DND-41 (cell line): ENCODE measurements at regions not wholly inside any gene's neighbourhood (a gene's known extent, or its start where the extent isn't known, plus 50 kb on each side); places are given as distances from the start of the nearest gene placed in this dataset.

Experiments
- ATAC-seq: fragments of 200-7000 bp; cut with Tn5 transposase; 3 replicates; pipeline ENCODE4 v1.9.1; 2021; ENCODE audit warnings: low read depth; ENCODE audit not compliant: insufficient read depth
- DNase-seq: peaks from one replicate; pipeline ENCODE4 v3.0.0-alpha.2; 2020
- H2AFZ ChIP-seq: 2 replicates; pipeline ENCODE4 v1.6.0; 2012; ENCODE audit warnings: low read depth, low read length
- H3K27ac ChIP-seq: 2 replicates; pipeline ENCODE4 v1.5.1; 2012; ENCODE audit warnings: low read length, inconsistent platforms
- H3K27me3 ChIP-seq: fragments of 200-600 bp; sonication (generic); 2 replicates; pipeline ENCODE4 v1.6.0; 2012; ENCODE audit warnings: low read length, mild to moderate bottlenecking, inconsistent platforms; ENCODE audit not compliant: insufficient read depth, poor library complexity
- H3K36me3 ChIP-seq: 2 replicates; pipeline ENCODE4 v1.5.1; 2012; ENCODE audit warnings: low read length, inconsistent platforms; ENCODE audit not compliant: insufficient read depth
- H3K4me1 ChIP-seq: 2 replicates; pipeline ENCODE4 v1.5.1; 2012; ENCODE audit warnings: mild to moderate bottlenecking, low read length; ENCODE audit not compliant: insufficient read depth
- H3K4me2 ChIP-seq: 2 replicates; pipeline ENCODE4 v1.6.0; 2012; ENCODE audit warnings: mild to moderate bottlenecking, moderate library complexity, low read length, inconsistent platforms; ENCODE audit not compliant: insufficient read depth
- H3K4me3 ChIP-seq, 2 experiments: fragments of 200-600 bp in 1 of 2; shearing (Covaris generic) in 1 of 2; 2 replicates each; pipeline ENCODE4 v1.5.1; 2012 to 2016; ENCODE audit warnings: inconsistent platforms in 2 of 2, low read length in 2 of 2, mild to moderate bottlenecking in 2 of 2, low read depth in 1 of 2, moderate library complexity in 1 of 2
- H3K79me2 ChIP-seq: 2 replicates; pipeline ENCODE4 v1.6.0; 2012; ENCODE audit warnings: low read length, inconsistent platforms; ENCODE audit not compliant: insufficient read depth
- H3K9ac ChIP-seq: 2 replicates; pipeline ENCODE4 v1.6.0; 2012; ENCODE audit warnings: low read depth, mild to moderate bottlenecking, inconsistent platforms, low read length, moderate library complexity
- H3K9me3 ChIP-seq: 2 replicates; pipeline ENCODE4 v1.5.1; 2012; ENCODE audit warnings: low read length, moderate library complexity, mild to moderate bottlenecking, inconsistent platforms; ENCODE audit not compliant: insufficient read depth, severe bottlenecking
- H4K20me1 ChIP-seq: 2 replicates; pipeline ENCODE4 v1.6.0; 2012; ENCODE audit warnings: low read length; ENCODE audit not compliant: insufficient read depth
- CTCF ChIP-seq: IDR thresholded peaks from 2 replicates; pipeline ENCODE4 v1.5.1; 2012; ENCODE audit warnings: borderline replicate concordance, low read length, moderate library complexity, mild to moderate bottlenecking; ENCODE audit not compliant: poor library complexity, severe bottlenecking; ENCODE audit errors: extremely low read depth
- EZH2 ChIP-seq: IDR thresholded peaks from 3 replicates; pipeline ENCODE4 v1.6.1; 2012; ENCODE audit warnings: borderline replicate concordance, low read depth, mild to moderate bottlenecking, moderate library complexity, low read length, inconsistent platforms; ENCODE audit not compliant: severe bottlenecking

GRCh38 chr18:67654101-67654500 is 137.6 kb upstream of the DSEL start:
- no peak for ATAC-seq
- H3K4me1 ChIP-seq, result no peaks in the 10 kb centered on the region
- no peak overlapping the region for H3K27ac ChIP-seq
- no peaks in the 10 kb centered on the region for H3K36me3 ChIP-seq
- TF ChIP-seq EZH2 (no peak), CTCF (no peak)
- no peaks in the 10 kb centered on the region for H3K9me3 ChIP-seq
- H3K9ac ChIP-seq, result no peak overlapping the region
- no peaks in the 10 kb centered on the region for H3K79me2 ChIP-seq
- H3K27me3 ChIP-seq, result no peaks in the 10 kb centered on the region
- no peak overlapping the region for H3K4me2 ChIP-seq
- DNase-seq, result no peak
- H3K4me3 ChIP-seq, result no peak overlapping the region
- H2AFZ ChIP-seq, result no peak overlapping the region
- no peaks in the 10 kb centered on the region for H4K20me1 ChIP-seq

DNA sequence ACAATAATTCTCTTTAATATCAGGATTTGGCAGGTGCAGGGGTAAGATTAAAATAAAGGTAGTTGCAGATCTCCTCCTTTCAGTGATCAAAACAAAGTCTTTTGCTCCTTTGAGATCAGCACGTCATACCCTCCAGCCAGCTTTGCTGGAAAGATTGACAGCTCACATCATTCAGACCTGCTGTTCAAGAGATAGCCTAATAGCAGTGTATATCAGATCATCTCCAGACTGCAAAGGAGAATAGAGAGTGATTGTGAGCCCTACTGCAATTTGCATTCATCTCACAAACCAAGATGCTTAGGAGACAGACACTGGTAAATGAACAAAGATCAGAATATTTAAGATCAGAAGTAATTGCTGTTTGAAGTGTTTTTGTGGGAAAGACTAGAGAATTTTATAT is 135.8 kb upstream of the DSEL start:
- Histone ChIP-seq H3K4me2 (no peak overlapping the region), H3K9ac (no peak overlapping the region), H3K36me3 (no peaks in the 10 kb centered on the region), H3K79me2 (no peaks in the 10 kb centered on the region), H3K4me1 (no peaks in the 10 kb centered on the region), H3K4me3 (no peak overlapping the region), H3K27me3 (no peaks in the 10 kb centered on the region), H2AFZ (no peak overlapping the region), H3K9me3 (no peaks in the 10 kb centered on the region), H4K20me1 (no peaks in the 10 kb centered on the region), H3K27ac (no peak overlapping the region)
- ATAC-seq (no peak), DNase-seq (no peak)
- TF ChIP-seq EZH2, result no peak
- no peak for TF ChIP-seq CTCF

- TF ChIP-seq CTCF (no peak), EZH2 (no peak)
- no peak for DNase-seq
- no peak overlapping the region for H2AFZ ChIP-seq
Measured at GRCh38 chr18:67651438-67651837, 134.9 kb upstream of the DSEL start.

More at GRCh38 chr18:67651438-67651837, 134.9 kb upstream of the DSEL start:
- Histone ChIP-seq H3K4me3 (no peak overlapping the region), H3K79me2 (no peaks in the 10 kb centered on the region), H4K20me1 (no peaks in the 10 kb centered on the region), H3K4me1 (no peaks in the 10 kb centered on the region), H3K27me3 (no peaks in the 10 kb centered on the region), H3K9ac (no peak overlapping the region), H3K27ac (no peak overlapping the region), H3K4me2 (no peak overlapping the region), H3K9me3 (no peaks in the 10 kb centered on the region), H3K36me3 (no peaks in the 10 kb centered on the region)
- no peak for ATAC-seq
